Thyroid gland (tissue), 4 donors: ENCODE measurements at regions not wholly inside any gene's neighbourhood (a gene's known extent, or its start where the extent isn't known, plus 50 kb on each side); places are given as distances from the start of the nearest gene placed in this dataset.

Experiments used
- POLR2A ChIP-seq, 2 donors: fragments of 450-650 bp; IDR thresholded peaks; one replicate each; pipeline ENCODE4 v1.6.1; 2017; ENCODE audit warnings: antibody characterized with exemption in 2 of 2, mild to moderate bottlenecking in 2 of 2, moderate library complexity in 1 of 2
- TF ChIP-seq, protein P1 (sequence below), 6 experiments: fragments of 200-600 bp in 3 of 6; fragments of 450-650 bp in 3 of 6; sonication (generic) in 3 of 6; IDR thresholded peaks; one replicate each; pipeline ENCODE4 v1.5.1; 2016 to 2019; ENCODE audit warnings: antibody characterized with exemption in 6 of 6, mild to moderate bottlenecking in 2 of 6, inconsistent platforms in 1 of 6, moderate library complexity in 1 of 6

DNA sequence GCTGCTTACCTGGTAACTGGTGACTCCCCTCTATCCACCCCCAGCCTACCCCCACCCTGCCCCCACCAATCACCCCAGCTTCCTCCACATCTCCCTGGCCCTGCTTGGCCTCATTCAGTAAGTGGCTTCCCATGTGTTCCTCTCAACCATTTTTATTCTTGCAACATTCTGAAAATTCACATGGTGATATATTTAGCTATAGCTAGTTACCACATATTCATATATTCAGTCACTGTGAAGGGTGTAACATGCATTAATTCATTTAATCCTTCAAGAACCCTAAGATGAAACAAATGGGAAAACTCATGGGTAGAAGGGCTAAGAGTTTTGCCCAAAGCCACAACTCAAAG lies 95.4 kb upstream of the CEP85L start:
- TF ChIP-seq, protein P1, sequence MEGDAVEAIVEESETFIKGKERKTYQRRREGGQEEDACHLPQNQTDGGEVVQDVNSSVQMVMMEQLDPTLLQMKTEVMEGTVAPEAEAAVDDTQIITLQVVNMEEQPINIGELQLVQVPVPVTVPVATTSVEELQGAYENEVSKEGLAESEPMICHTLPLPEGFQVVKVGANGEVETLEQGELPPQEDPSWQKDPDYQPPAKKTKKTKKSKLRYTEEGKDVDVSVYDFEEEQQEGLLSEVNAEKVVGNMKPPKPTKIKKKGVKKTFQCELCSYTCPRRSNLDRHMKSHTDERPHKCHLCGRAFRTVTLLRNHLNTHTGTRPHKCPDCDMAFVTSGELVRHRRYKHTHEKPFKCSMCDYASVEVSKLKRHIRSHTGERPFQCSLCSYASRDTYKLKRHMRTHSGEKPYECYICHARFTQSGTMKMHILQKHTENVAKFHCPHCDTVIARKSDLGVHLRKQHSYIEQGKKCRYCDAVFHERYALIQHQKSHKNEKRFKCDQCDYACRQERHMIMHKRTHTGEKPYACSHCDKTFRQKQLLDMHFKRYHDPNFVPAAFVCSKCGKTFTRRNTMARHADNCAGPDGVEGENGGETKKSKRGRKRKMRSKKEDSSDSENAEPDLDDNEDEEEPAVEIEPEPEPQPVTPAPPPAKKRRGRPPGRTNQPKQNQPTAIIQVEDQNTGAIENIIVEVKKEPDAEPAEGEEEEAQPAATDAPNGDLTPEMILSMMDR (IDR thresholded peaks at IDR 0.05): no peak
- no peak for TF ChIP-seq POLR2A (IDR thresholded peaks at IDR 0.05)
